Activated naive CD8-positive, alpha-beta T cell treated with anti-CD3 and anti-CD28 coated beads, Interleukin-2, amount 10 ng/mL, durations not matched to agents 7 days and 5 days (primary cell): ENCODE measurements at regions not wholly inside any gene's neighbourhood (a gene's known extent, or its start where the extent isn't known, plus 50 kb on each side); places are given as distances from the start of the nearest gene placed in this dataset.

ENCODE experiments used
- ATAC-seq: fragments of 150-1000 bp; cut with Tn5 transposase; one replicate; pipeline ENCODE4 v1.10.0; 2021; ENCODE audit warnings: low read depth, moderate library complexity
- POLR2A ChIA-PET: fragments of 350-600 bp; sonication (Branson Sonifier 250); formaldehyde crosslinking; loops from one replicate; lab custom pipeline; 2021; ENCODE audit warnings: antibody characterized with exemption; lab: Charles Lee
- DNase-seq: peaks from one replicate; pipeline ENCODE4 v3.0.0; 2021
- H3K27ac Mint-ChIP-seq: one replicate; pipeline ENCODE4 v1.8.0; 2022; ENCODE audit warnings: mild to moderate bottlenecking, mixed read lengths
- H3K27me3 Mint-ChIP-seq: one replicate; pipeline ENCODE4 v1.8.0; 2022; ENCODE audit warnings: mild to moderate bottlenecking, moderate library complexity, mixed read lengths
- H3K36me3 Mint-ChIP-seq: one replicate; pipeline ENCODE4 v1.8.0; 2021; ENCODE audit warnings: mild to moderate bottlenecking, mixed read lengths
- H3K4me1 Mint-ChIP-seq: one replicate; pipeline ENCODE4 v1.8.0; 2021; ENCODE audit warnings: mixed read lengths
- H3K4me3 Mint-ChIP-seq: one replicate; pipeline ENCODE4 v1.8.0; 2022; ENCODE audit warnings: mild to moderate bottlenecking, moderate library complexity, mixed read lengths
- H3K9me3 Mint-ChIP-seq: one replicate; pipeline ENCODE4 v1.8.0; 2021; ENCODE audit warnings: mixed read lengths

DNA sequence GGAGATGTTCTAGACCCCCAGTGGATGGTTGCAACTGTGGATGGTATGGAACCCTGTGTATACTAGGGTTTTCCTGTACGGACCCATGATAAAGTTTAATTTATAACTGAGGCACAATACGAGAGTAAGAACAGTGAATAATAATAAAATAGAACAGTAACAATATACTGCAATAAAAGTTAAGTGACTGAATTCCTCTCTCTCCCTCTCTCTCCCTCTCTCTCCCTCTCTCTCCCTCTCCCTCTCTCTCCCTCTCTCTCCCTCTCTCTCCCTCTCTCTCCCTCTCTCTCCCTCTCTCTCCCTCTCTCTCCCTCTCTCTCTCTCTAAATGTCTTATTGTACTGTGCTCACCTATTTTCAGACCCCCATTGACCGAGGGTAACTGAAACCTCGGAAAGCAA lies 291.0 kb downstream of the IRF8 start:
- Mint-ChIP-seq H3K4me3 (no peak overlapping the region), H3K4me1 (no peaks in the 10 kb centered on the region)

DNA sequence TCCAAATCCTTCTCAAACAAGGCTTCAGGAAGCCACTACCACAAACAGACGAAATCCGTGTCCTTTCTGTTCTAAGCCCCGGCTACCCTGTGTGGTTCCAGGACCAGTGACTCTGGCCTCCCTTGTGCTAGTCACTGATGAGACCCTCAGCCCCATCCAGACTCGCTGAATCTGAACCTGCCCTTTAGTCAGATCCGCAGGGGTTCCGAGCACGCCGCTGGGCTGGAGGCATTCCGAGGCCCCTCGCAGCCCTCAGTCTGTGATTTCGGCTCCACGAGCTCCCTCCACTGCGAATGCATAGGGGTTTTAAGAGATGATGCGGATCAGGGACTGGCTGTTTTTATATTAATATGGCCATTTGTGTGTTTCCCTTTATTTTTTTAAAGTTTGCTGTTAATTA lies 292.7 kb downstream of the IRF8 start:
- no peak for DNase-seq
- Mint-ChIP-seq H3K27me3 (peaks cover 30% of the 10 kb centered on the region), H3K36me3 (no peaks in the 10 kb centered on the region), H3K9me3 (no peaks in the 10 kb centered on the region), H3K27ac (no peak overlapping the region), H3K4me1 (no peaks in the 10 kb centered on the region), H3K4me3 (no peak overlapping the region)
- POLR2A ChIA-PET = no interaction called here
- no peak for ATAC-seq

More for the DNA sequence above, 291.0 kb downstream of the IRF8 start:
- H3K27me3 Mint-ChIP-seq = peaks cover 26% of the 10 kb centered on the region
- H3K36me3 Mint-ChIP-seq = no peaks in the 10 kb centered on the region
- H3K27ac Mint-ChIP-seq = no peak overlapping the region
- DNase-seq (no peak), ATAC-seq (no peak)
- POLR2A ChIA-PET = no interaction called here
- no peaks in the 10 kb centered on the region for H3K9me3 Mint-ChIP-seq

DNA sequence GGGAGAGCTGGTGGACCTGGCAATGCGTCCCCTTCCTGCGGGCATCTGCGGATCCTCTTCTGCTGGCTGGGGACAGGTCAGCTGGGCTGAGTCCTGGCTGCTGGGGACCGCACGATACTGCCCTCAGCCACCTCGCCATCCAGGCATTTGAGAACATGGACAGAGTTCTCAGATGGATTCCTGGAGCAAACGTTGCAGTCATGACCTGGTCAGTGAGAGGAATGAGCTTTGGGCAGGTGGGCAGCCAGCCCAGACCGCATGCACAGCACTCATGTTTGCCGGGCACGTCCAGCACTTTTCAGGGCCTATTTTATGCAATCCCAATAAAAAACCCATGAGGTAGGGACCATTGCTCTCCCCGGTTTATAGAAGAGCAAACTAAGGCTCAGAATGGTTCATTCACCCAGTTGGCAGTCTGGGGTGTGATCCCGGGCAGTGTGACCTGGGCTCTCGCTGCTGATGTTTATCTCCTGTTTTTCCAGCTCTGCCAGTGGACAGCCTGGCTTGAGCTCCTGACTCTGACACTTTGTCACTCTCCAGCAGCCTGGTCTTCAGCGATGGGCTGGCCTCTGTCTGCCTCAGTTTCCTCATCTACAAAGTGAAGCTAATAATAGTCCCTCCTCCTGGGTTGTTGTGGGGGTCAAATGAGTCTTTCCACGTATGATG lies 294.7 kb downstream of the IRF8 start:
- Mint-ChIP-seq H3K27me3 (peaks cover 48% of the 10 kb centered on the region), H3K4me1 (no peaks in the 10 kb centered on the region), H3K9me3 (no peaks in the 10 kb centered on the region), H3K27ac (no peak overlapping the region), H3K4me3 (no peak overlapping the region), H3K36me3 (no peaks in the 10 kb centered on the region)
- no peak for DNase-seq
- no peak for ATAC-seq
- POLR2A ChIA-PET = no interaction called here

DNA sequence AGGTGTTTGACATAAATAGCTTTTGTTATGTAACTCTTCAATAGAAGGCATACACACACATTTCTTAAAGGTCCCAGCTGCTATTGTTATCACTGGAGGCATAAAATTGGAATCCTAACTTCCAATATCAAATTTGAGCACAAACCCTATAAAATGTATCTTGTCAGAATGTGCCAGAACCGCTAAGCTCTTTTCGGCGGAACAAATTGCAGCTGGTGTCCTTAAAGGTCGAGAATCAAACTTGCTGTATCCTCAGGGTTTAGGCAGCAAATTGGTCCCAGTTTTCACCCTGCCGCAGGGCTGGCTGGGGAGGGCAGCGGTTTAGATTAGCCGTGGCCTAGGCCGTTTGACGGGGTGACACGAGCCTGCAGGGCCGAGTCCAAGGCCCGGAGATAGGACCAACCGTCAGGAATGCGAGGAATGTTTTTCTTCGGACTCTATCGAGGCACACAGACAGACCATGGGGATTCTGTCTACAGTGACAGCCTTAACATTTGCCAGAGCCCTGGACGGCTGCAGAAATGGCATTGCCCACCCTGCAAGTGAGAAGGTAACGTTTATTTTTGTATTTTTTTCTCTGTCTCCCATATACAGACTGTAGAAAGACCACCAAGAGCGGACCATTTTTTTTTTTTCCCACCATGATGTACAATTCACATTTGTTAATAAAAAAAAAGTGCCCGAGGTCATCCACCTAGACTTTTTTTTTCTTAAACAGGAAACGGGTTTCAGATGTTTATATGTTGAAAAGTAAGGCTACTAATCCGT lies 297.1 kb downstream of the IRF8 start:
- DNase-seq (no peak), ATAC-seq (no peak)
- no peaks in the 10 kb centered on the region for H3K36me3 Mint-ChIP-seq
- H3K27me3 Mint-ChIP-seq = peaks cover 66% of the 10 kb centered on the region
- no peak overlapping the region for H3K27ac Mint-ChIP-seq
- POLR2A ChIA-PET = no interaction called here
- no peak overlapping the region for H3K4me3 Mint-ChIP-seq
- H3K4me1 Mint-ChIP-seq = no peaks in the 10 kb centered on the region
- H3K9me3 Mint-ChIP-seq = no peaks in the 10 kb centered on the region

DNA sequence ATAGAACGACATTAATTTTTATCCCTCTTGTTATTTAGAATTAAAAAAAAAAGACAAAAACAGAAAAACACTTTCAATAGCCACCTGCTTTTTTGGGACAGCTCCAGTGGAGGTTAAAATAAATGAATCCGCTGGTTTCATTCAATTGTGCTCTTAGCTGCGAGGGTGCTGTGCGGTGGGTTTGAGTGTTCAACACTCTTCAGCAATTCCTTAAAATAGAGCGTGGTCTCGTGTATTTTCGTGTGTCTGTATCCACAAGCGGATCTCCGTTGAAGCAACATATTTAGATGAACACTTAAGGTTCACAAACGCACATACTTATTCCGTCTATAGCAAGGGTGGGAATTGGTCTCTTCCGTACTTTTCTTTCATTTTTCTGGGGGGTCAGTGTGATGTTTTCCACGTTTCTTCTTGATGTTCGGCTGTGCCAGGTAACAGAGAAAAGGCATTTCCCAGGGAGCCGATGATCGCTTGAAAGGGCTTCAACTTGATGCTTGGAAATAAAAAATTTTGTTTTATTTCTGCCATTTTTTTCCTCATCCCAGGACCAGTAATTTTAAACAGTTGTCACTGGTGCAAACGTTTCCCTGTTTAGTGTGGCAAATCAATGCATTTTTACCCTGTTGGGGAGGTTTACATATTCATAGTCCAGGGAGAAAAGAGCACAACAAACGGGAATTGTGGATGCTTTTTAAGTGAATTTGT lies 297.9 kb downstream of the IRF8 start:
- H3K36me3 Mint-ChIP-seq = no peaks in the 10 kb centered on the region
- H3K27me3 Mint-ChIP-seq = peaks cover 69% of the 10 kb centered on the region
- no peak overlapping the region for H3K4me3 Mint-ChIP-seq
- ATAC-seq (no peak), DNase-seq (no peak)
- H3K9me3 Mint-ChIP-seq = no peaks in the 10 kb centered on the region
- H3K4me1 Mint-ChIP-seq = no peaks in the 10 kb centered on the region
- H3K27ac Mint-ChIP-seq = no peak overlapping the region
- POLR2A ChIA-PET = no interaction called here

DNA sequence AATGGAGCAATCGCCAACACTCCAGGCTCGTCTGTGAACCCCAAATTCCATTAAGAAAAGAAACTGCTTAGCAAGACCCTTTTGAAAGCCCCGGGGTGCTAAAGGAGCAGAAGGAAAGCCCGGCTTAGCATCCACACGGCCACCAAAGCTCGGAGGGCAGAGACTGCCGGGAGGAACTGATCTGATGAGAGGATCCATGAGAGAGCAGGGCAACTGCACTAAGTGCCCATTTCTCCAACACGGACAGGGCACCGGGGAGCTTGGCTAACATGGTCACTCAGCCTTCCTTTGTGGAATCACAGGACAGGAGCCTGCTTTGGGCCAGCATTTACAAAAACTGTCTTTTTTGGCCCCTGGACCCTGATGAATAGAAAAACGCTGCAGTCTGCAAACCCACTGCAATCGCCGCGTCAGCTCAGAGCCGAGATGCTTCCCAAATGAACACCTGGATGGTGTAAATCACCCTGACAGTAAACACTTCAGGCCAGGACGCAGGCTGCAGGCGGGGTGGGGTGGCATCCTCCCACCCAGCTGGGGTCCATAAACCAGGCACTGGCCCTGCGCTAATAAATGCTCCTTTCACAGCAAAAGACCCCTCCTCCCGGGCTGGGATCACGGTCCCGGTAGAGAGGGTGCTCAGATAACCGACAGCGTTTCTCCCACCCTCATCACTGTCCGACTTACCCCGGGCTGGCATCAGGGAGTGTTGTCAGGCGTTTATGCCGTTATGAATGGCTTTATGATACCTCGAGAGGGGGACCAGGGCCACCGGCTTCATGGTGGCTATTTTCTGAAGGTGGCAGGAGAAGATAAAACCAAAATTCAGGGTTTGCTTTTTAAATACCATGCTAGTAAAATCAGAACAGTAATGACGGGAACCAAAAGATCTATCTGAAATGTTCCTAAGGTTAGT lies 299.5 kb downstream of the IRF8 start:
- Mint-ChIP-seq H3K36me3 (no peaks in the 10 kb centered on the region), H3K4me3 (no peak overlapping the region), H3K27ac (no peak overlapping the region), H3K4me1 (no peaks in the 10 kb centered on the region), H3K27me3 (peaks cover 72% of the 10 kb centered on the region), H3K9me3 (no peaks in the 10 kb centered on the region)
- ATAC-seq = no peak
- no peak for DNase-seq
- POLR2A ChIA-PET = no interaction called here

DNA sequence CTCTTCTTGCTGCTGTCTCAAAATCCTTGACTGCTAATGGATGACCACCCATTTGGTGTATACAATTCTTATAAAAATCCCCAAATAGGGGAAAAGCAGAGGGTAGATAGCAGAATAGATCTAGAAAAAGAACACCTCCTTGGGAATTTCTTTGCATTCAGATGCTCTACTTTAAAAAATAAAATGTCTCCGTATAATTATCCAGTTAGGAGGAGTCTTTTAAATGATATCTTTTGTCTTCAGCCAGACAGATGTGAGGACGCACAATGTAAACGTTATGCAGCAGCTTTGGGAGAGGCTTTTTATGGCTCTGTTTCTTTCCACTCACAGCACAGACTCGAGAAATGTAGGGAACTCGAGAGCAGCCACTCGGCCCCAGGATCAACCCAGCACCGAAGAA lies 300.2 kb downstream of the IRF8 start:
- no peak overlapping the region for H3K27ac Mint-ChIP-seq
- POLR2A ChIA-PET = no interaction called here
- no peaks in the 10 kb centered on the region for H3K9me3 Mint-ChIP-seq
- H3K27me3 Mint-ChIP-seq = peaks cover 70% of the 10 kb centered on the region
- no peak for ATAC-seq
- H3K4me1 Mint-ChIP-seq = no peaks in the 10 kb centered on the region
- no peaks in the 10 kb centered on the region for H3K36me3 Mint-ChIP-seq
- no peak for DNase-seq
- no peak overlapping the region for H3K4me3 Mint-ChIP-seq

DNA sequence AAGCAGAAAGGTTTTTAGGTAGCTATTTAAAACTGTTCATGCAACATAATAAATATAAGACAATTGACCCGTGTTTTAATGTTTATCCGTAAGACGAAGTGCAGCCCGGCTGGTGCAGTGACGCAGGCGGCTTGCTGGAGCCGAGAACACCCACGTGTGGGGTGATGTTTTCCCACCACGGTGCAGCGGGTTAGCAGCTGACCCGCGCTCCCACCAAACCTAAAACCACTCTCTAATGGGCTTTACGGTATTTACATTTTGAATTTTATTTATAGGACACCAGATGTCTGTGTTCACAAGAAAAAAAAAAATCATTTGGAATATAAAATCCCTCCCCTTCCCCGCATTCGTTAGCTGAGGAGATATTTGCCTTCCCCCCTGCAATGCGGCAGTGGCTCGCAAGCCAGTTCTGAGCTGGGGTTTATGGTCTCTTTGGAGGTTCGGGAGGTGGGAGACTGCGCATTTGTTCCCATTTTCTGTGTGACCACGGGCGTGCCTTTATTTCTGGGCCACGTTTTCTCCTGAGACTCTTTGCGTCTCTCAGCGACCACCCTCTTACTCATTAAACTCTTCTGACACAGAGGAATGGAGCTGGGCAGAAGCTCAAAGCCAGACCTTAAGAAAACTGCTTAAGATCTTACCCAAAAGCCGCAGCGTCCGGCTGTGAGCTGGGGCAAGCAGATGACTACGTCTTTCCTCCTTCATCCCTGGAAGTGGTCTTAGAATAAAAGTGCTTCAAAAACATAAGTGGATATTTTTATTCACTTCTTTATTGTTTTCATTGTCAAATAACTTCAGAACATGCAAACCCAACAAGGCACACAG lies 301.1 kb downstream of the IRF8 start:
- POLR2A ChIA-PET = no interaction called here
- Mint-ChIP-seq H3K27me3 (peaks cover 66% of the 10 kb centered on the region), H3K4me3 (no peak overlapping the region)

DNA sequence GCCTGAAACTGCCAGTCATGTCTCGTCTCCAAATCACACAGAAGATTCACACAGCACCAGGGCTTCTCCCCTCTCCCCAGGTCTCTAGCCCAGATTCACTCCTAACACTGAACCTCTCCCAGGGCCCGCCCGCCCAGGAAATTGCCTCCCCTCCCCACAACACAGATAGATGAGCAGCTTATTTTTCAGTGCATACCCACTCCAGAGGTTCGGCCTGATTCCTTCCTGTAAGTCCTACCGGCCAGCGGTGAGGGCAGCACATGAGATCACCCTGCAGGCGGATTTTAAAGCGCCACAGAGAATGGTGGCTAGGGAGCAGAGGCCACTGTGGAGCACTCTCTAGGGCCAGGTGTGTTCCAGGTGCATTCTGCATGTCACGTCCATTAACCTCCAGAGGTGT lies 301.8 kb downstream of the IRF8 start:
- POLR2A ChIA-PET = no interaction called here
- H3K27me3 Mint-ChIP-seq = peaks cover 66% of the 10 kb centered on the region
- no peak overlapping the region for H3K27ac Mint-ChIP-seq
- H3K4me3 Mint-ChIP-seq = no peak overlapping the region
- no peaks in the 10 kb centered on the region for H3K4me1 Mint-ChIP-seq
- ATAC-seq (no peak), DNase-seq (no peak)
- H3K36me3 Mint-ChIP-seq = no peaks in the 10 kb centered on the region
- no peaks in the 10 kb centered on the region for H3K9me3 Mint-ChIP-seq

More for the DNA sequence above, 301.1 kb downstream of the IRF8 start:
- Mint-ChIP-seq H3K36me3 (no peaks in the 10 kb centered on the region), H3K27ac (no peak overlapping the region), H3K9me3 (no peaks in the 10 kb centered on the region), H3K4me1 (no peaks in the 10 kb centered on the region)
- ATAC-seq = no peak
- no peak for DNase-seq

DNA sequence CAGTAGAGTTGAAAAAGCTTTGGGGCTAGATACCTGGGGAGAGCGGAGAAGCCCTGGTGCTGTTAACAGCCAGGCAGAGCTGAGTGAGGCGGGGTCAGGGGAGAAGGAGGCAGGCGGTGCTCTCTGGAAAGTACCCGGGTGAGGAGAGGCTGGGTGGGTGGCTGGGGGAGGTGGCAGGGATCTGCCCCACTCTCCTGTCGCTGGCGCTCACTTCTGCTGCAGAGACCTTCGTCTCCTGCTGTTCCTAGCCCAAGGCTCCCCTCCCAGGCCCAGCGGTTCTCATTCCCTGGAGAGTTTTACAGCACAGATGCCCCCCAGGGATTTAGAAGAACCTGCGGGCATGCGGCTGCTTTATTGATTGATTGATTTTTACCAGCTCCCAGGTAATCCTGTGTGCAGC lies 302.8 kb downstream of the IRF8 start:
- ATAC-seq (no peak), DNase-seq (no peak)
- no peaks in the 10 kb centered on the region for H3K4me1 Mint-ChIP-seq
- H3K36me3 Mint-ChIP-seq = no peaks in the 10 kb centered on the region
- H3K4me3 Mint-ChIP-seq = no peak overlapping the region
- H3K27ac Mint-ChIP-seq = no peak overlapping the region
- POLR2A ChIA-PET = no interaction called here
- H3K9me3 Mint-ChIP-seq = no peaks in the 10 kb centered on the region
- H3K27me3 Mint-ChIP-seq = peaks cover 56% of the 10 kb centered on the region

DNA sequence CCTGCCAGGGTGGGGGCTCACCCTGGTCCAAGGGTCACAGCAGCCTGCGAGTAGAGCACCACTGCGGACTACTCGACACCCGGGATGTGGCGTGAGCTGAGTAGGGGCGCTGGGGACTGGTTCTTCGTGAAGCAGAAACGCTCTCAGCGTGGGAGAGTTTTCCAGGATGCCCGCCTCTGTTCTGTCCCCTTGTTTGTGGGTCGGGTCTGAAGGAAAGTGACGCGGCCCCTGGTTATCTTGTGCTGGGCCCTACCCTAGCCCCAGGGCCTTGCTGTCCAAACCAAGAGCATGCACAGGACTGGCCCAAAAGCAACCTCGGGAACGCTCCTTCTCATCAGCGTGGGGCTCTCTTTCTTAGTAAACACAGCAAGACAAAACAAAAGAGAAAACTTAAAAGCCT lies 303.3 kb downstream of the IRF8 start:
- H3K9me3 Mint-ChIP-seq = no peaks in the 10 kb centered on the region
- POLR2A ChIA-PET = no interaction called here
- H3K4me1 Mint-ChIP-seq = no peaks in the 10 kb centered on the region
- H3K36me3 Mint-ChIP-seq = no peaks in the 10 kb centered on the region
- H3K27me3 Mint-ChIP-seq = peaks cover 52% of the 10 kb centered on the region
- no peak for ATAC-seq
- H3K27ac Mint-ChIP-seq = no peak overlapping the region
- H3K4me3 Mint-ChIP-seq = no peak overlapping the region
- DNase-seq = no peak

DNA sequence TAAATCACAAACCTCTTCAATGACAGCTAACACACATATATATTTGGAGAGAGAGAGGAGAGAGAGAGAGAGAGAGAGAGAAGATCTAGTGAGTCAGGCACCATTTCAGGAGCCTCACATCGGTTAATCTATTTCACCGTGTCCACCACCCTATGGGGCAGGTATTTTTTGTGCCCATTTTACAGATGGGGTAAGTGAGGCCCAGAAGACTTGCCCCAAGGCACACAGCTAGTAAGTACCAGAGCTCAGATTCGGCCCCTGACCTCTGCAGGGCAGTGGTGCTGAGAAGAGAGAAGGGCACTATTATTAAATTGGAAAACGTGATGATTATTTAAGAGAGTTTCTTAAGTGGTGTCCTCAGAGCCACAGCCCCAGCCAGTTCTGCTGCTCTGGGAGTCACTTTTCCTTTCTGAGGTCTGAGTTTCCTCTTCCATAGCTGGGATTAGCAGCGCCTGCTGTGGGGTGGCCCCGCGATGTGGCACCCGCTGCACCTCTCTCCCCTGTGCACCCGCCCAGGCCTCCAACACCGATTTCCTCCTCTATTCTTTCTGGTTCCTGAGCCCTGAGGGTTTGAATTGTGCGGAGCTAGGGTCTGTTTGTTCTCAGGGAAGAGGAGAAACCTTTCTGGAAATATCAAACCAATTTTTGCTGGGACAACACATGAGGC lies 303.9 kb downstream of the IRF8 start:
- H3K4me3 Mint-ChIP-seq = no peak overlapping the region
- H3K27me3 Mint-ChIP-seq = peaks cover 47% of the 10 kb centered on the region
- no peak overlapping the region for H3K27ac Mint-ChIP-seq
- H3K9me3 Mint-ChIP-seq = no peaks in the 10 kb centered on the region
- no peaks in the 10 kb centered on the region for H3K36me3 Mint-ChIP-seq
- DNase-seq = no peak
- POLR2A ChIA-PET = no interaction called here
- no peak for ATAC-seq
- H3K4me1 Mint-ChIP-seq = no peaks in the 10 kb centered on the region
